Lower leg skin (tissue), 4 donors: ENCODE measurements at regions not wholly inside any gene's neighbourhood (a gene's known extent, or its start where the extent isn't known, plus 50 kb on each side); places are given as distances from the start of the nearest gene placed in this dataset.

Source experiments
- DNase-seq, 2 donors: peaks; one replicate each; pipeline ENCODE4 v3.0.0-alpha.2; 2019; ENCODE audit warnings: low spot score in 2 of 2
- H3K4me3 ChIP-seq: fragments of 200-600 bp; sonication (generic); 2 replicates; pipeline ENCODE4 v1.5.1; 2017; ENCODE audit warnings: mild to moderate bottlenecking, low read depth; ENCODE audit not compliant: poor library complexity, severe bottlenecking
- CTCF ChIP-seq, 3 donors: fragments of 450-650 bp; IDR thresholded peaks; one replicate each; pipeline ENCODE4 v1.5.1; 2016; ENCODE audit warnings: antibody characterized with exemption in 3 of 3, mild to moderate bottlenecking in 3 of 3, moderate library complexity in 2 of 3
- POLR2A ChIP-seq, 2 donors: fragments of 450-650 bp; IDR thresholded peaks; one replicate each; pipeline ENCODE4 v1.6.1; 2016 to 2017; ENCODE audit warnings: antibody characterized with exemption in 2 of 2, mild to moderate bottlenecking in 1 of 2, moderate library complexity in 1 of 2
- WGBS, 2 donors: methylation state at CpG; one replicate each; pipeline ENCODE4 v1.1.5; 2018; 5-methylcytosine and 5-hydroxymethylcytosine counted together
- intact Hi-C: fragments of 100-400 bp; cut with DNase I; formaldehyde crosslinking; loops from one replicate; pipeline ENCODE4 v1.15.0; 2023; ENCODE audit warnings: low total_unique reads

GRCh38 chr1:230548997-230549396 lies 93.3 kb upstream of the COG2 start:
- DNase-seq = no peak
- intact Hi-C loops = no loop called here
- TF ChIP-seq CTCF (IDR thresholded peaks at IDR 0.05) = no peak
- 53 to 61% methylated on average over 5 of the region's 5 CpGs for WGBS, 2 donors
- no peak overlapping the region for H3K4me3 ChIP-seq

- 35 to 41% methylated on average over 2 of the region's 2 CpGs for WGBS, 2 donors
- no peak for TF ChIP-seq CTCF (IDR thresholded peaks at IDR 0.05)
- TF ChIP-seq POLR2A (IDR thresholded peaks at IDR 0.05) = no peak
- no peak overlapping the region for H3K4me3 ChIP-seq
- DNase-seq = no peak
- intact Hi-C loops = no loop called here
Observed at GRCh38 chr1:230548357-230548756, 93.9 kb upstream of the COG2 start.

GRCh38 chr1:230545181-230545580 lies 97.1 kb upstream of the COG2 start:
- TF ChIP-seq CTCF (IDR thresholded peaks at IDR 0.05) = no peak
- no peak for TF ChIP-seq POLR2A (IDR thresholded peaks at IDR 0.05)

GRCh38 chr1:230544758-230545157 lies 97.5 kb upstream of the COG2 start:
- intact Hi-C loops = no loop called here
- DNase-seq = no peak
- no peak for TF ChIP-seq POLR2A (IDR thresholded peaks at IDR 0.05)
- H3K4me3 ChIP-seq = no peak overlapping the region

More at GRCh38 chr1:230545181-230545580, 97.1 kb upstream of the COG2 start:
- 87 to 89% methylated on average over 3 of the region's 3 CpGs for WGBS, 2 donors
- no peak for DNase-seq
- no peak overlapping the region for H3K4me3 ChIP-seq
- intact Hi-C loops = no loop called here

GRCh38 chr1:230543085-230543484 lies 99.2 kb upstream of the COG2 start:
- H3K4me3 ChIP-seq = no peak overlapping the region
- intact Hi-C loops = no loop called here
- no peak for DNase-seq
- 94 to 96% methylated on average over 2 of the region's 2 CpGs for WGBS, 2 donors
- no peak for TF ChIP-seq CTCF (IDR thresholded peaks at IDR 0.05)
- no peak for TF ChIP-seq POLR2A (IDR thresholded peaks at IDR 0.05)

GRCh38 chr1:230542681-230543080 lies 99.6 kb upstream of the COG2 start:
- no peak overlapping the region for H3K4me3 ChIP-seq
- TF ChIP-seq POLR2A (IDR thresholded peaks at IDR 0.05) = no peak
- no peak for TF ChIP-seq CTCF (IDR thresholded peaks at IDR 0.05)
- WGBS, 2 donors = 94 to 97% methylated on average over 2 of the region's 2 CpGs
- DNase-seq = no peak
- intact Hi-C loops = no loop called here
